ENCODE measurements at regions not wholly inside any gene's neighbourhood (a gene's known extent, or its start where the extent isn't known, plus 50 kb on each side); places are given as distances from the start of the nearest gene placed in this dataset.

- Histone ChIP-seq H2AFZ (no peak overlapping the region; the same call in 1 of the 2 replicates), H3K27ac (peak overlapping the region; percentile 93), H3K4me3 (peak overlapping the region; percentile 94), H3K9me3 (ENCODE audit: low read depth) (no peaks in the 10 kb centered on the region), H3K4me1 (ENCODE audit: insufficient read depth) (no peaks in the 10 kb centered on the region), H3K9me2 (ENCODE audit: insufficient read depth) (no peaks in the 10 kb centered on the region), H4K20me1 (ENCODE audit: insufficient read depth) (no peaks in the 10 kb centered on the region; the same call in none of the 2 replicates), H3K9ac (peak overlapping the region; percentile 93), H3K36me3 (ENCODE audit: low read depth) (no peaks in the 10 kb centered on the region), H3K27me3 (replicated peaks; ENCODE audit: insufficient read depth) (no peaks in the 10 kb centered on the region), H3K79me2 (ENCODE audit: insufficient read depth) (peaks cover 53% of the 10 kb centered on the region), H3F3A (ENCODE audit: insufficient read depth) (peaks cover 15% of the 10 kb centered on the region), H3K4me2 (ENCODE audit: unreplicated experiment) (peak overlapping the region; percentile 89)
- in situ Hi-C loops (cut with MboI): no loop called here
- 96 to 97% methylated on average over 3 of the region's 3 CpGs for WGBS, 2 experiments (ENCODE audit: low coverage in 1 of 2, low lambda C conversion rate in 2 of 2, missing lambda C conversion rate in 2 of 2)
- TF ChIP-seq EZH2phosphoT487 (IDR thresholded peaks at IDR 0.05; ENCODE audit: insufficient read depth, low read depth) (no peak), EZH2 (IDR thresholded peaks at IDR 0.05; ENCODE audit: insufficient read depth, poor library complexity, severe bottlenecking) (no peak)
- DNase-seq: no peak
Observed at GRCh38 chr13:50123002-50123401, 107.8 kb downstream of the KCNRG start.

- H3F3A ChIP-seq (ENCODE audit: insufficient read depth): peaks cover 15% of the 10 kb centered on the region
- peaks cover 49% of the 10 kb centered on the region for H3K79me2 ChIP-seq (ENCODE audit: insufficient read depth)
- H3K27ac ChIP-seq: peak overlapping the region; percentile 93
- no peaks in the 10 kb centered on the region for H3K9me2 ChIP-seq (ENCODE audit: insufficient read depth)
- H3K4me1 ChIP-seq (ENCODE audit: insufficient read depth): no peaks in the 10 kb centered on the region
- no peaks in the 10 kb centered on the region for H3K9me3 ChIP-seq (ENCODE audit: low read depth)
- TF ChIP-seq EZH2phosphoT487 (IDR thresholded peaks at IDR 0.05; ENCODE audit: insufficient read depth, low read depth) (no peak), EZH2 (IDR thresholded peaks at IDR 0.05; ENCODE audit: insufficient read depth, poor library complexity, severe bottlenecking) (no peak)
- peak overlapping the region; percentile 89 for H3K4me2 ChIP-seq (ENCODE audit: unreplicated experiment)
- no peaks in the 10 kb centered on the region; the same call in none of the 2 replicates for H4K20me1 ChIP-seq (ENCODE audit: insufficient read depth)
- peak overlapping the region; percentile 94 for H3K4me3 ChIP-seq
- peak overlapping the region; percentile 74 for H2AFZ ChIP-seq
- no peak for DNase-seq
- no peaks in the 10 kb centered on the region for H3K36me3 ChIP-seq (ENCODE audit: low read depth)
- peak overlapping the region; percentile 93 for H3K9ac ChIP-seq
- WGBS, 2 experiments (ENCODE audit: low coverage in 1 of 2, low lambda C conversion rate in 2 of 2, missing lambda C conversion rate in 2 of 2): 23 to 25% methylated on average over 13 of the region's 13 CpGs
- in situ Hi-C loops (cut with MboI): no loop called here
- no peaks in the 10 kb centered on the region for H3K27me3 ChIP-seq (replicated peaks; ENCODE audit: insufficient read depth)
Observed at GRCh38 chr13:50123515-50123861, 108.2 kb downstream of the KCNRG start.

DNA sequence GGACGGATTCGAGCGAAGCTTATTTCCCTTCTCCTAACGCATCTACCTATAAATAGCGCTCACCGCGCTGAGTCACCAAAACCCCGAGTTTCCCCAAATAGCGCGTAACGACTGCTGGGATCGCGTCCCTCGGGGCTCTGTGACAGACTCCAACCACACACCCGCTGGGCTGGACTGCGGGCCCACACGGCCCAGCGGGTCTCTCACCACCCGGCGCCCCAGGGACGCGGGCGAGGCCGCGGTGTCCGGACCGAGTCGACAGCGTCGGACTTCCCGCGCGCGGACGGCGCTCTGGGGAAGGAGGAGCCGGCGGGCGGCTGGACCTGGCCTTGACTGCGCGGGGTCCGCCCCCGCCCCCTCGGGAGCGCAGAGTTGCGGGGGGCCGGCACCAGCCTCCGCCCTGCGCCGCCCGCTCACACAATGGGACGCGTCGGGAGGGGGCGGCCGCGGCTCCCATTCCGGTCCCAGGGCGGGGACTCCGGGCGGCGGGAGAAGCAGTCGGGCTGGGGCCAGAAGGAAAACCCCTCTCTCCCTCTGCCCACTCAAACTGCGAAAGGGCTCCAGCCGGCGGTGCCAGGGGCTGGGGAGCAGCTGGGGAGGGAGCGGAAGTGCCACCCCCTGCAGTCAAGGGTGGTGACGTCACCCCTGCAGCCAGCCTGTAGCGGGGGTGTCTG, 108.8 kb downstream of the KCNRG start:
- H3F3A ChIP-seq (ENCODE audit: insufficient read depth): peaks cover 15% of the 10 kb centered on the region
- 1% methylated on average over 38 to 54 of the region's 69 CpGs for WGBS, 2 experiments (ENCODE audit: low coverage in 1 of 2, low lambda C conversion rate in 2 of 2, missing lambda C conversion rate in 2 of 2)
- in situ Hi-C loops (cut with MboI): no loop called here
- H3K27me3 ChIP-seq (replicated peaks; ENCODE audit: insufficient read depth): no peaks in the 10 kb centered on the region
- H3K36me3 ChIP-seq (ENCODE audit: low read depth): no peaks in the 10 kb centered on the region
- H3K79me2 ChIP-seq (ENCODE audit: insufficient read depth): peaks cover 44% of the 10 kb centered on the region
- H4K20me1 ChIP-seq (ENCODE audit: insufficient read depth): no peaks in the 10 kb centered on the region; the same call in none of the 2 replicates
- H3K9me2 ChIP-seq (ENCODE audit: insufficient read depth): no peaks in the 10 kb centered on the region
- TF ChIP-seq EZH2phosphoT487 (IDR thresholded peaks at IDR 0.05; ENCODE audit: insufficient read depth, low read depth) (no peak), EZH2 (IDR thresholded peaks at IDR 0.05; ENCODE audit: insufficient read depth, poor library complexity, severe bottlenecking) (no peak)
- peak overlapping the region; percentile 94 for H3K4me3 ChIP-seq
- peak overlapping the region; percentile 74 for H2AFZ ChIP-seq
- DNase-seq: peak; percentile 97
- H3K27ac ChIP-seq: peak overlapping the region; percentile 93
- H3K9ac ChIP-seq: peak overlapping the region; percentile 93
- no peaks in the 10 kb centered on the region for H3K4me1 ChIP-seq (ENCODE audit: insufficient read depth)
- peak overlapping the region; percentile 89 for H3K4me2 ChIP-seq (ENCODE audit: unreplicated experiment)
- H3K9me3 ChIP-seq (ENCODE audit: low read depth): no peaks in the 10 kb centered on the region

DNA sequence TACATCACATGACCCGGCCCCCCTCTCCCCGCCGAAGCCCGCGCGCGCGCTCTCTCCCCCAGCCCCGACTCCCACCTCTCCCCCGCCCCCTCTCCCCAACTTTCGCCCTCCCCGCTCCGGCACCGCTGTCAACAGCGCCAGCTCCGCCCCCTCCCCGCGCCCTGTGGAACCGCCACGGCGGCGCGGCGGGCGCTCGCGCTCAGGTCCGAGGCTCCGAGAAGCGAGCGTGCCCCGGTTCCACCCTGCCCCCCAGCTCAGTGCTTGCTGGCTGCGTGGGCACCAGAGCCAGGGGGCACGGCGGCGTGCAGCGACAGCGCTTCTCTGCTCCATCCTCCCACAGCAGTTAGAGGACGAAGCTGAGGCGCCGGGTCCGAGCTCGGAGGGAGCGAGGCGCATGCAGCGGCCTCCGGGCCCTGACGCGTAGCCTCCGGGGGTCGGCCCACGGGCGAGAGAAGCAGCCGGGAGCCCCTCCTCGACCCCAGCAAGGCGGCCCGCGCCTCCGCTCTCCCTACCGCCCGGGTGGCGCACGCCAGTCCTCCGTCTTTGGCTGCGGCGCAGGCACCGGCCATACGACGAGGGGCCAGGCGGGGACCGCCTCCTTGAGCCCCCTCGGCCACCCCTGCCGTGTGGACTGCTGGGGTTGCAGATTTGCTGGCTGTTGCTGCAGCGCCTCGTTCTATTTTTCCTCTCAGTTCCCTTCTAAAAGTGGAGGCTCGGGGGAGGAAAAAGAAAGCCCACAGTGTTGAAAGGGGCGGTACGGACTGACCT, 109.5 kb downstream of the KCNRG start:
- TF ChIP-seq EZH2phosphoT487 (IDR thresholded peaks at IDR 0.05; ENCODE audit: insufficient read depth, low read depth): no peak
- TF ChIP-seq EZH2 (IDR thresholded peaks at IDR 0.05; ENCODE audit: insufficient read depth, poor library complexity, severe bottlenecking): no peak
- WGBS, 2 experiments (ENCODE audit: low coverage in 1 of 2, low lambda C conversion rate in 2 of 2, missing lambda C conversion rate in 2 of 2): 1 to 2% methylated on average over 54 to 60 of the region's 78 CpGs

More for the DNA sequence above, 109.5 kb downstream of the KCNRG start:
- peak overlapping the region; percentile 93 for H3K27ac ChIP-seq
- peak overlapping the region; percentile 93 for H3K9ac ChIP-seq
- peak overlapping the region; percentile 94 for H3K4me3 ChIP-seq
- H3K4me1 ChIP-seq (ENCODE audit: insufficient read depth): no peaks in the 10 kb centered on the region
- no peaks in the 10 kb centered on the region for H3K9me2 ChIP-seq (ENCODE audit: insufficient read depth)
- no peaks in the 10 kb centered on the region for H3K9me3 ChIP-seq (ENCODE audit: low read depth)
- H3F3A ChIP-seq (ENCODE audit: insufficient read depth): peaks cover 15% of the 10 kb centered on the region
- H4K20me1 ChIP-seq (ENCODE audit: insufficient read depth): no peaks in the 10 kb centered on the region; the same call in 1 of the 2 replicates
- H3K79me2 ChIP-seq (ENCODE audit: insufficient read depth): peaks cover 39% of the 10 kb centered on the region
- DNase-seq: peak; percentile 74
- in situ Hi-C loops (cut with MboI): no loop called here
- peak overlapping the region; percentile 84 for H3K4me2 ChIP-seq (ENCODE audit: unreplicated experiment)
- no peaks in the 10 kb centered on the region for H3K36me3 ChIP-seq (ENCODE audit: low read depth)
- peak overlapping the region; percentile 70 for H2AFZ ChIP-seq
- no peaks in the 10 kb centered on the region for H3K27me3 ChIP-seq (replicated peaks; ENCODE audit: insufficient read depth)

Measured in GM23248 (cell line).